ENCODE measurements at regions not wholly inside any gene's neighbourhood (a gene's known extent, or its start where the extent isn't known, plus 50 kb on each side); places are given as distances from the start of the nearest gene placed in this dataset.

- no peak for TF ChIP-seq CTCF (conservative IDR thresholded peaks at IDR 0.05; ENCODE audit: low read depth)
- CTCF ChIA-PET = no interaction called here
- H3K27ac ChIP-seq = no peak overlapping the region
- DNase-seq (ENCODE audit: low spot score) = no peak
- POLR2A ChIA-PET (ENCODE audit: low non-redundant PET) = no interaction called here
Observed at GRCh38 chr1:184854036-184854435, 99.4 kb upstream of the EDEM3 start.

DNA sequence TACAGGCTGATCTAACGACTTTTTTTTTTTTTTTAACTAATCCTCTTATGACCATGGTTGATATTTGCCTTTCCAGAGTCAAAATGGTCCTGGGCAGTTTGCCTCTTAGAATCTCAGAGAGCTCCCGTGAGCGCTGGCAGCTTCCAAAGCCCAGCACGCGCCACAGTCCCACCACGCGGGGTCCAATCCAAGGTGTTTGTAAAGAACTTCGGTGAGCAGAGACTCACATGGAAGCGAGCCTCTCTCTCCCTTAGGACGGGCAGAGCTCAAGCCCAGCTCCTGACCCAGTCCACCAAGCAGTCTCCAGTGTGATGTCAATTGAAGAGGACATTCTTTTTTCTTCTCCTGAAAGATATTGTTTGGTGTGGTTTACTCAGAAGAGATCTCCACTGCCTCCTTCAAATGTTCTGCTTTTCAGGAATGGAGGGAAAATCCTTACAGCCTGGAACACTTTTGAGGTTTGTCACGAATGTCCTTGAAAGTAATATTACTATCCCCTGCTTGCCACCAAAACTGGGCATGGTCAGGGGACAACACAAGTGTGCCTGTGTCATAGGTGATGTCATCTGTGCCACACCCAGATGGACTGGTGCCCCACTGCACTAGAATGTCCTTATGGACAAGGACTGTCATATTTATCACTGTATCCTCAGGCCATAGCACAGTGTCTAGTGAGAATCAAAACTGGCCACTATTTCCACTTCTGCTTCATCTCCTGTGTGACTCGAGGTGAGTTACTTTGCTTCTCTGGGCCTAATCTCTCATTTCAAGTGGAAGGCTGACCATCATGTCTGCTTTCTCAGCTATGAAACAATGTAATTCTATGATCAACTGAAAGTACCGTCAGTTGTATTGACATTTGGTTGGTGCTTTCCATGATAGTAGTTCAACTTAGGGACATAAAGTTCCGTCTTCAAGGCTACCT, 97.4 kb upstream of the EDEM3 start:
- ChIA-PET POLR2A (ENCODE audit: low non-redundant PET) (no interaction called here), CTCF (no interaction called here)
- no peak overlapping the region for H3K27ac ChIP-seq
- DNase-seq (ENCODE audit: low spot score) = no peak
- TF ChIP-seq CTCF (conservative IDR thresholded peaks at IDR 0.05; ENCODE audit: low read depth) = no peak

GRCh38 chr1:184843732-184844495, 89.3 kb upstream of the EDEM3 start:
- CTCF ChIA-PET = no interaction called here
- no peak overlapping the region for H3K27ac ChIP-seq
- DNase-seq (ENCODE audit: low spot score) = no peak
- POLR2A ChIA-PET (ENCODE audit: low non-redundant PET) = no interaction called here
- TF ChIP-seq CTCF (conservative IDR thresholded peaks at IDR 0.05; ENCODE audit: low read depth) = no peak

GRCh38 chr1:184840596-184840995, 85.9 kb upstream of the EDEM3 start:
- no peak for DNase-seq (ENCODE audit: low spot score)
- TF ChIP-seq CTCF (conservative IDR thresholded peaks at IDR 0.05; ENCODE audit: low read depth) = no peak
- H3K27ac ChIP-seq = no peak overlapping the region
- POLR2A ChIA-PET (ENCODE audit: low non-redundant PET) = interaction anchor here (0.6 kb wide), 1 partner anchor 34 kb away, joined by 16 read pairs; no protein-coding TSS in a partner anchor
- CTCF ChIA-PET = interaction anchor here (0.7 kb wide), 1 partner anchor 89 kb away, joined by 6 read pairs; no protein-coding TSS in a partner anchor

DNA sequence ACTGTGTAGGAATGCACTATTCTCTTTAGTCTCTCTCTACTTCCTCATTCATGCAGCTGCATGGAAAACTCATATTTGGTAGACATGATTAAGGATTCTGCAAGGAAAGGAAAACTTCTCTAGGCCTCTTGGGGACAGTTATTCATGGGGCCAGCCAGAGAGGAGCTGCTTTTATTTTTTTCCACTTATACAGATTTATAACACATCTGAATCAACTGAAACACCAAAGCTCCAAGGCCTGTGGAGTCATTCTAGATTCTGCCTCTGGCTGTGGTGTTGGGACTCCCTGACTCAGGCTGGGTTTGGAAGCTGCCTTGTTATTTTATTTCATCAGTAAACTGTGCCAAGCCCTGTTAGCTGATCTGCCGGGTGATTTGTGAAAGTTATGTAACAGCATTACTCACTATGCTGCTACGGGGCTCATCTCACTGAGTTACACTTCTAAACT, 83.9 kb upstream of the EDEM3 start:
- CTCF ChIA-PET = no interaction called here
- H3K27ac ChIP-seq = no peak overlapping the region
- POLR2A ChIA-PET (ENCODE audit: low non-redundant PET) = no interaction called here
- no peak for TF ChIP-seq CTCF (conservative IDR thresholded peaks at IDR 0.05; ENCODE audit: low read depth)
- peak; percentile 91 for DNase-seq (ENCODE audit: low spot score)
